ENCODE measurements at regions not wholly inside any gene's neighbourhood (a gene's known extent, or its start where the extent isn't known, plus 50 kb on each side); places are given as distances from the start of the nearest gene placed in this dataset.

- TF ChIP-seq CTCF (conservative IDR thresholded peaks at IDR 0.05 in 1 of 2, IDR thresholded peaks at IDR 0.05 in 1 of 2; ENCODE audit: low read depth in 1 of 2, low read length in 2 of 2) (no peak), EZH2 (IDR thresholded peaks at IDR 0.05; ENCODE audit: low read length, missing control alignments) (no peak)
Observed at GRCh38 chr13:104868806-104869205, 1666.7 kb downstream of the EFNB2 start.
